Small intestine (tissue), 7 donors: ENCODE measurements at regions not wholly inside any gene's neighbourhood (a gene's known extent, or its start where the extent isn't known, plus 50 kb on each side); places are given as distances from the start of the nearest gene placed in this dataset.

ENCODE experiments used
- DNase-seq, 2 donors: peaks; one replicate each; pipeline versions ENCODE4 v3.0.0 to v3.0.0-alpha.2; 2013
- FAIRE-seq: peaks from 2 replicates; lab custom pipeline; 2012; peaks lifted over from hg19 to GRCh38; lab: Jason Lieb, UNC
- H3K27ac ChIP-seq, 3 donors: one replicate each; pipeline ENCODE4 v1.5.1; 2013; ENCODE audit warnings: low read length in 2 of 3, mild to moderate bottlenecking in 2 of 3, control low read depth in 1 of 3, inconsistent platforms in 1 of 3, low read depth in 1 of 3, moderate library complexity in 1 of 3
- H3K27me3 ChIP-seq, 3 donors: one replicate each; pipeline ENCODE4 v1.6.1; 2013; ENCODE audit warnings: low read length in 3 of 3, inconsistent platforms in 1 of 3; ENCODE audit not compliant: control insufficient read depth in 3 of 3, insufficient read depth in 3 of 3
- H3K36me3 ChIP-seq, 3 donors: one replicate each; pipeline ENCODE4 v1.6.1; 2013; ENCODE audit warnings: low read length in 3 of 3, inconsistent platforms in 1 of 3, low read depth in 1 of 3, mild to moderate bottlenecking in 1 of 3, moderate library complexity in 1 of 3; ENCODE audit not compliant: control insufficient read depth in 3 of 3, insufficient read depth in 2 of 3
- H3K4me1 ChIP-seq, 3 donors: one replicate each; pipeline ENCODE4 v1.6.1; 2013; ENCODE audit warnings: low read length in 2 of 3, inconsistent platforms in 1 of 3, low read depth in 1 of 3, mild to moderate bottlenecking in 1 of 3, moderate library complexity in 1 of 3; ENCODE audit not compliant: control insufficient read depth in 3 of 3, insufficient read depth in 2 of 3
- H3K4me3 ChIP-seq, 3 donors: one replicate each; pipeline ENCODE4 v1.5.1; 2013; ENCODE audit warnings: low read length in 3 of 3, control low read depth in 1 of 3, inconsistent platforms in 1 of 3, low read depth in 1 of 3, mild to moderate bottlenecking in 1 of 3, moderate library complexity in 1 of 3
- H3K9me3 ChIP-seq, 2 donors: one replicate each; pipeline ENCODE4 v1.6.1; 2013; ENCODE audit warnings: low read depth in 1 of 2, low read length in 1 of 2; ENCODE audit not compliant: control insufficient read depth in 2 of 2, insufficient read depth in 1 of 2
- WGBS, 3 donors: extraction: QIAGEN DNeasy Blood & Tissue Kit; methylation state at CpG; one replicate each; pipeline ENCODE4 v1.1.7; 2013; 5-methylcytosine and 5-hydroxymethylcytosine counted together
- donor health status: healthy with polysubstance abuse.
- donor health status: control.
- donor health status: control.
- donor health status: Bipolar disorder and iron deficiency.
- donor health status: healthy.

GRCh38 chr12:18794000-18794399 lies 56.1 kb downstream of the CAPZA3 start:
- Histone ChIP-seq H3K4me3 (no peak overlapping the region), H3K36me3 (no peaks in the 10 kb centered on the region), H3K27ac (no peak overlapping the region), H3K9me3 (no peaks in the 10 kb centered on the region), H3K4me1 (peaks cover 0 to 27% (median 0%) of the 10 kb centered on the region in 3 donors), H3K27me3 (no peaks in the 10 kb centered on the region)
- DNase-seq (no peak), FAIRE-seq (no peak)

- Histone ChIP-seq H3K4me1 (peaks cover 0 to 28% (median 0%) of the 10 kb centered on the region in 3 donors), H3K9me3 (no peaks in the 10 kb centered on the region), H3K27ac (no peak overlapping the region), H3K36me3 (no peaks in the 10 kb centered on the region), H3K4me3 (no peak overlapping the region), H3K27me3 (no peaks in the 10 kb centered on the region)
- 81 to 85% (median 84%) methylated on average over 2 of the region's 2 CpGs for WGBS, 3 donors
- FAIRE-seq (no peak), DNase-seq (no peak)
These were observed 59.7 kb downstream of the CAPZA3 start for GRCh38 chr12:18797604-18798003.

- peak overlapping the region in 1 of 3 donors; percentile 32 for H3K27ac ChIP-seq
- H3K4me1 ChIP-seq = peaks cover 0 to 28% (median 0%) of the 10 kb centered on the region in 3 donors
- no peak overlapping the region for H3K4me3 ChIP-seq
- WGBS, 3 donors = 13 to 35% (median 14%) methylated on average over 4 of the region's 4 CpGs
- H3K36me3 ChIP-seq = no peaks in the 10 kb centered on the region
- no peaks in the 10 kb centered on the region for H3K9me3 ChIP-seq
- DNase-seq = peak in 1 of 2 donors; percentile 31
- no peaks in the 10 kb centered on the region for H3K27me3 ChIP-seq
- FAIRE-seq = no peak
These were observed 60.8 kb downstream of the CAPZA3 start for GRCh38 chr12:18798535-18799361.

- 74 to 97% (median 77%) methylated on average over 1 of the region's 1 CpG for WGBS, 3 donors
- DNase-seq (no peak), FAIRE-seq (no peak)
- Histone ChIP-seq H3K36me3 (no peaks in the 10 kb centered on the region), H3K4me3 (no peak overlapping the region), H3K27me3 (no peaks in the 10 kb centered on the region), H3K4me1 (peaks cover 0 to 28% (median 0%) of the 10 kb centered on the region in 3 donors), H3K27ac (no peak overlapping the region), H3K9me3 (no peaks in the 10 kb centered on the region)
These were observed 61.6 kb downstream of the CAPZA3 start for GRCh38 chr12:18799561-18799960.

- no peak for DNase-seq
- no peaks in the 10 kb centered on the region for H3K4me1 ChIP-seq
- no peaks in the 10 kb centered on the region for H3K27me3 ChIP-seq
- H3K27ac ChIP-seq = no peak overlapping the region
- FAIRE-seq = no peak
- WGBS, 3 donors = 67 to 84% (median 72%) methylated on average over 10 of the region's 10 CpGs
- H3K36me3 ChIP-seq = no peaks in the 10 kb centered on the region
- no peaks in the 10 kb centered on the region for H3K9me3 ChIP-seq
- no peak overlapping the region for H3K4me3 ChIP-seq
These were observed 67.8 kb downstream of the CAPZA3 start for GRCh38 chr12:18805516-18806248.

- WGBS, 3 donors = 83 to 90% (median 90%) methylated on average over 3 of the region's 3 CpGs
- Histone ChIP-seq H3K27ac (no peak overlapping the region), H3K4me3 (no peak overlapping the region), H3K9me3 (no peaks in the 10 kb centered on the region), H3K4me1 (no peaks in the 10 kb centered on the region), H3K27me3 (no peaks in the 10 kb centered on the region), H3K36me3 (no peaks in the 10 kb centered on the region)
- FAIRE-seq (no peak), DNase-seq (no peak)
These were observed 69.8 kb downstream of the CAPZA3 start for GRCh38 chr12:18807714-18808113.

- Histone ChIP-seq H3K36me3 (no peaks in the 10 kb centered on the region), H3K4me3 (no peak overlapping the region), H3K9me3 (no peaks in the 10 kb centered on the region), H3K27me3 (no peaks in the 10 kb centered on the region), H3K27ac (no peak overlapping the region), H3K4me1 (no peaks in the 10 kb centered on the region)
- 79 to 94% (median 91%) methylated on average over 2 of the region's 2 CpGs for WGBS, 3 donors
- no peak for FAIRE-seq
- no peak for DNase-seq
These were observed 70.3 kb downstream of the CAPZA3 start for GRCh38 chr12:18808221-18808620.

- Histone ChIP-seq H3K4me1 (no peaks in the 10 kb centered on the region), H3K9me3 (no peaks in the 10 kb centered on the region), H3K36me3 (no peaks in the 10 kb centered on the region), H3K27me3 (no peaks in the 10 kb centered on the region), H3K4me3 (no peak overlapping the region), H3K27ac (no peak overlapping the region)
- 84 to 89% (median 85%) methylated on average over 10 of the region's 10 CpGs for WGBS, 3 donors
- no peak for DNase-seq
- no peak for FAIRE-seq
These were observed 72.8 kb downstream of the CAPZA3 start for GRCh38 chr12:18810537-18811253.
